Activated CD4-positive, CD25-positive, alpha-beta regulatory T cell treated with anti-CD3 and anti-CD28 coated beads, Interleukin-2, amount 50 U/mL, for 72 hours (primary cell): ENCODE measurements at regions not wholly inside any gene's neighbourhood (a gene's known extent, or its start where the extent isn't known, plus 50 kb on each side); places are given as distances from the start of the nearest gene placed in this dataset.
A peak's percentile ranks its signal among the peaks of the same experiment; 100 is the strongest.
"Not testable (repeated sequence)": the region's sequence is repeated elsewhere in the genome, so short reads cannot be mapped to it uniquely, and the experiment has no call there.

Experiments used
- DNase-seq: peaks from one replicate; pipeline ENCODE4 v3.0.0; 2021

- DNase-seq: no peak
These were observed 104.6 kb downstream of the MSX2 start for GRCh38 chr5:174828804-174829510.

- no peak for DNase-seq
These were observed 103.2 kb downstream of the MSX2 start for GRCh38 chr5:174827558-174827957.

- no peak for DNase-seq
These were observed 101.2 kb downstream of the MSX2 start for GRCh38 chr5:174825587-174825986.

GRCh38 chr5:174818430-174818829 is 94.0 kb downstream of the MSX2 start:
- DNase-seq: no peak

- DNase-seq: no peak
These were observed 93.2 kb downstream of the MSX2 start for GRCh38 chr5:174817610-174818009.

GRCh38 chr5:174816858-174817257 is 92.5 kb downstream of the MSX2 start:
- no peak for DNase-seq

- no peak for DNase-seq
These were observed 87.1 kb downstream of the MSX2 start for GRCh38 chr5:174811438-174811837.

GRCh38 chr5:174810796-174811195 is 86.4 kb downstream of the MSX2 start:
- no peak for DNase-seq

GRCh38 chr5:174807471-174807870 is 83.1 kb downstream of the MSX2 start:
- DNase-seq: no peak

GRCh38 chr5:174806729-174807128 is 82.3 kb downstream of the MSX2 start:
- no peak for DNase-seq

GRCh38 chr5:174801798-174802197 is 77.4 kb downstream of the MSX2 start:
- no peak for DNase-seq

GRCh38 chr5:174800435-174800834 is 76.1 kb downstream of the MSX2 start:
- DNase-seq: no peak

GRCh38 chr5:174799121-174799520 is 74.7 kb downstream of the MSX2 start:
- DNase-seq: no peak

GRCh38 chr5:174798551-174798951 is 74.2 kb downstream of the MSX2 start:
- no peak for DNase-seq

- no peak for DNase-seq
These were observed 72.4 kb downstream of the MSX2 start for GRCh38 chr5:174796711-174797192.

- DNase-seq: no peak
These were observed 70.7 kb downstream of the MSX2 start for GRCh38 chr5:174794931-174795672.

- peak; percentile 51 for DNase-seq
These were observed 69.4 kb downstream of the MSX2 start for GRCh38 chr5:174793684-174794328.

- DNase-seq: no peak
These were observed 68.7 kb downstream of the MSX2 start for GRCh38 chr5:174793076-174793475.

- DNase-seq: not testable (repeated sequence)
These were observed 67.9 kb downstream of the MSX2 start for GRCh38 chr5:174792265-174792664.

GRCh38 chr5:174790906-174791305 is 66.5 kb downstream of the MSX2 start:
- DNase-seq: no peak

GRCh38 chr5:174789596-174789995 is 65.2 kb downstream of the MSX2 start:
- DNase-seq: no peak

- no peak for DNase-seq
These were observed 60.8 kb downstream of the MSX2 start for GRCh38 chr5:174785120-174785680.
